G401 (cell line): ENCODE measurements at regions not wholly inside any gene's neighbourhood (a gene's known extent, or its start where the extent isn't known, plus 50 kb on each side); places are given as distances from the start of the nearest gene placed in this dataset.

Source experiments
- DNase-seq: peaks from one replicate; pipeline ENCODE4 v3.0.0-alpha.2; 2015; ENCODE audit warnings: low spot score
- in situ Hi-C: cut with HindIII; loops from 2 replicates; pipeline ENCODE4 v1.10.0; 2016; ENCODE audit warnings: low sequenced_read_pairs, mixed read lengths

DNA sequence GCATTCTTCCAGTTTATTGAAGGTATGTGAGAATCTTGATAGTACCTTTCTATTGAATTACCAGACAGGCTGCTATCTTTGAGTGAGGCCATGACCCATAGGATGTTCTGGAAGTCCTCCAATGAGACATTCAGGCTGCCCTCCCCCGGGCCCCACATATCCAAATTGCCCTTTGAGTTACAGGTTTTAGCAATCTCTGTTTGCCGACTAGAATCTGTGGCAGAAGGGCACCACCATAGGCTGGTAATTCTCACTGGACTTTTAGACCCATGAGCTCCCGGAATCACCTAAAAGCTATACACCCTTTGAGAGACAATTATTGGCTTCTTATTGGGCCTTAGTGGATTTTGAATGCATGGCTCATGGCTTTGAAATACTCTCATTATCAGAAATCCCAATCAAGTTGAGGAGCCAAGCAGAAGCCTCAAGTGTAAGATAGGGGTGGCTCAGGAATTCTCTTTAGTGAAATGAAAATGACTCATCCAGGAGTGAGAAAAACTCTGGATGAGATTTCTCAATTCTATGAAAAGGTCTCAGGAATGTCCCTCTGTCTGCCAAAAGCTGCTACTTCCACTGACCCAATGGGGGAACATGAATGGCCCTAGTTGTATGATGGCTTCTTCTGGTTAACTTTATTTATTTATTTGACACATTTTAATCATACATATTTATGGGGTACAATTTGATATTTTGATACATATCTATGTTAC, 172.1 kb upstream of the CSNK1A1L start:
- in situ Hi-C loops = no loop called here
- no peak for DNase-seq

DNA sequence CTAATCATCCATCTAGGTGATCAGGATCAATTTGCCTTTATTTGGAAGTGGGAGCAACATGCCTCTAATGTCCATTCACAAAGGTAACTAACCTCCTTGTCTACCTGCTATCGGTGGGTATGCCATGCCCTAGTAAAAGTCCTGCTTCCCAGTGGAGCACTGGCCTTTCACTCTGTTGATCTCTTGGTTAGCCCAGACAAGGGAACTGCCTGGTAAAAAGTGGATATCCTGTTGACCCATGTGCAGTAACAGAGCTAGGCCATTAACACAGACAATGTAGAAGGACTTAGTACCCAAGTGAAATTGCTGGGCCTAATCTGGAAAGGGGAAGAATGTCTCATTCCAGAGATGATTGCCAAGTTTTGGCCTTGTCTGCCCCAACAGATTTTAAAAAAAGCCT, 171.5 kb upstream of the CSNK1A1L start:
- DNase-seq = no peak
- in situ Hi-C loops = no loop called here

DNA sequence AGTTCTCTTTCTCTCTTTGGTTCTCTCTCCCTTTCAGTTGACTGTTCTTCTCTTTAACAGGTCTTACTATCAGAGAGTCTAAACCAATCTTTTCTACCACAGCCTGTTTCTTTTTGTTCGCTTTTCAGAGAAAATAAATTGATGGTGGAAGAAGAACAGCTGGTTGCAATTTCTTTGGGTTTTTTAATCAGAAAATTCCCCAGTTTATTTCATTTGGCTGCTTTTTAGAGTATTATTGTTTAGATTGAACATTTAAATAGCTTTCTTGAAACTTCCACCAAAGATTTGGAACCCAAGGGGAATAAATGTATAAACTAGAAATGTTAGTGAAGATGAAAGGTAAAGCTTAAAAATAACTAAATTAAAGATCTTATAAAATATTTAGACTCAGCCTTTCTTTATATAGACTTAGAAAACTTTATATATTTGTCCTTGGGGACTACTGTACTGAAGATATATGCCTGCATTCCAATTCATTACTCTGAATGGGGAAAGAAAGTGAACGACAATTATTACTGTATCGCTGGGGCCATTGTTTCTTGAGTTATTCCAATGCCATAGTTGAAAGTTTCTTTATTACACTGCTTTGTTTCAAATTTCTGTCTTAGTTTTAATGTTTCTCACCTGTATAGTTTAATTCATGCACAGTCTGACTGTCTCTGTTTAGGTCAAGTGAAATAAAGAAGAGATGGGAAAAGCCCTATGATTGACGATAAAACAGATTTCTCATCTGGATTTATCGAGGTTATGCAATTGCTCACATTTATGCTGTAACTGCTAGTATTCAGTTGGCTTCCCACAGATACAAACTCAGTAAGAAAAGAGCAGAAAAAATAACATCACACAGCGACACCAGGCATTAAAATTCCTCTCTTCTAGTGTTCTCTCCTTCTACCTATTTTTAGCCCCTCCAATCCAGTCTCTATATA, 169.4 kb upstream of the CSNK1A1L start:
- in situ Hi-C loops = no loop called here
- no peak for DNase-seq

DNA sequence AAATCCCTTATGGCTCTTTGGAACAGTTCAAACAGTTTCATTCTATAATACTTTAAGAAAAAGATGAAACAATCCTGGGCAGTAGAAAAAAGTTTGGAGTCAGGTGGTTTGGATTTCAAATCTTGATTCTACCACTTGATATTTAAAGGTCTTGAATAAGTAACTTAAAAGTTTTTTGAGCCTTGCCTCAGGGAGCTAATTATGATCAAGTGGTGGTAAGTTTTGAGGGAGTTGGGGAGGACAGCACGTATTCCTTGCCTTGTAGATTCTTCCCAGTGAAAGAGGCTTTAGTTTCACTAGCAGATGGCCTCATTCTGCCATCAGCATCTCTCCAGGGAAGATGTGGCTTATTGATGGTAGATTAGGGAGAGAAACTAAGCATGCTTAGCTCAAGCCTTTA, 168.4 kb upstream of the CSNK1A1L start:
- DNase-seq = no peak
- in situ Hi-C loops = no loop called here

DNA sequence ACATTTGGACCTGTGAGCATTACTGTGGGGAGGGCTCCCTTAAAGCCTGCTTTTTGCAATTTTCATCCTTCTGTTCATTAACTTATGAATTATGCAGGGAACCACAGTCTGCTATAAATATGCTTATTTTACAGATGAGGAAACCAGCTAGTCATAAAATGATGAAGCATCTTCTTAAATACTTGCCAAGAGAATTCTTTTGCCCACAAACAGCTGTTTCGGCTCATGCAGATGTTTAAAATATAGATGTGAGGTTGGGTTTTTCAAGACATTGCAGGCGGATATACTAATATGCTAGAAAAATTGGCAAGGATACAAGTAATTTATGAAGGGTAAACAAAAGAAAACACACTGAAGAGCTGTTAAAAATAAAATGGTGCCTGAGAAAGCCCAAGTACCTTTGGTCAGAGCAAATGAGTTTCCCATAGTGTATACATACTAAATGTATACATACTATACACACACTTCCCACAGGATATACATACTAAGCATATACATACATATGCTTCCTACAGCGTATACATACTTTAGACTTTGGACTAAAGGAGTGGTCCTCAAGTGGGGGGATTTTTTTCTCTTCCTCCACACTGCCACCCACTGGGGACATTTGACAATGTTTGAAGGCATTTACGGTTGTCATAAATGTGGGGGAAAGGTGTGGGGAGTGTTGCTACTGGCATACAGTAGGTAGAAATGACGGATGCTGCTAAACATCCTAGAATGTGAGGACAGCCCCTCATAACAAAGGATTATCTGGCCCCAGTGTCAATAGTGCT, 164.9 kb upstream of the CSNK1A1L start:
- in situ Hi-C loops = no loop called here
- no peak for DNase-seq

DNA sequence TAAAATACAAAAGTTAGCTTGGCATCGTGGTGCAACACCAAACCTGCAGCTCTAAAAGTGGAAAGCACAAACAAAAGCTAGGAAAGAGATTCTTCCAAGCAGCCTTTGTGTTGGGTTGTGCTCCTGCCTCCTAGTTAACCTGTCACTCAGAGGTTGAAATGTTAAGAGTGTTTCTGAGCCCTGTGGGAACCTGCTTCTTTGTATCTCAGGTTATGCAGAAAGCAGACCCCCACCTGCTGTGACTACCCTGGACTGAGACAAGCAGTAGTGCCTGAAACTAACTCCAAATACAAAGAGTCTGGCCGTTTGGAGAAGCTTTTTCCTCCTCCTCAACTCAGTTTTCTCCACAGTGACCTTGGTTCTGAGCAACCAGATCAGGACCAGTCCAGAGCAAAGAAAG, 158.4 kb upstream of the CSNK1A1L start:
- no peak for DNase-seq
- in situ Hi-C loops = no loop called here

DNA sequence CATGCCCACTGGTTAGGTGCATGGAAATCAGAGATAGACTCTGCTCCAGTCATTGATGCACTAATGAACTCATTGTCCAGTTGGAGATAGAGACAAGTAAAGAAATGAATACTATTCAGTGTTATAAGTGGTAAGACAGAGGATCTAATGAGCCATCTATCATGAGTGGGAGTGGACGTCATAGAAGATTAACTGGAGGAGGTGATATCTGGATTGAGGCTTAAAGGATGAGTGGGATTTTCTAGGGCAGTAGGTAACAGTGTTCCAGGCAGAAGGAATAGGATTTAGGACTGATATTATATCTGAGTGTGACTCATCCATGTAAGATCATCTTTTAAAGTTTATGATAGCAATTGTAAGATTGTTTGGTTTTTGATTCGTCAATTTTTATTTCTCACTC, 152.2 kb upstream of the CSNK1A1L start:
- in situ Hi-C loops = no loop called here
- DNase-seq = no peak

DNA sequence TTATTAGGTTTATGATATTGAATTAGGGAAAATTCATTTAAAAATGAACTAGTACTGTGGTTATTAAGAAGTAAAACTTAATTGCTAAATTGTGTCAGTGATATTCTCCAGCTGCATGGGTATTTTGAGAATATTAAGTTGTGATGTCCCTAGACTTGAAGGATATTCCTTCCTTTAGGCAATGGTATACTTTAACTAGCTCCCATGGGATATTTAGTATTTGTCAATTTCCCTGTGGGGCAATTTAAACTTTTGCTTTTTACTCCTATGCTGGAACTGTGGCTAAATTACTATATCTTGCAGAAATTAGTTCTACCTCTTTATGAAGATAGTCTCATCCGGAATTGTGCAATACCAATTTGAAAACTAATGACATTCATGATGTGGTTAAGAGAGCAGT, 151.6 kb upstream of the CSNK1A1L start:
- in situ Hi-C loops = no loop called here
- DNase-seq = no peak

DNA sequence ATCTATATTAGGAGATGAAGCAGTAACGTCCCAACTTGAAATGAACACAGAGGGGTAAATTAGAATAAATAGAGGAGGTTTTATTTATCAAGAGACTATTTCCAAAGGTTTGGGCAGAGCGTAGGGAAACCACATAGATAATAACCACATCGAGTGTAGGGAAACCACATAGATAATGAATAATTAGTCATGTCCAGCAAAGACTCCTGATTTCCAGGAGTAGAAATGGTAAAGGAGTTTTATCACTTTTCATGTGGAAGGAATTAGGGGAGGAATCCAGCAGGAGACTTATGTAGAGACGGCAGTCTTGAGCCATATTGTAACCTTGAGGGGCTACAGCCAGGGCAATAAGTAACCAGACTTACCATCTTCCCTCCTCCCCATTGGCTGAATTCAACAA, 136.3 kb upstream of the CSNK1A1L start:
- in situ Hi-C loops = no loop called here
- DNase-seq = no peak

DNA sequence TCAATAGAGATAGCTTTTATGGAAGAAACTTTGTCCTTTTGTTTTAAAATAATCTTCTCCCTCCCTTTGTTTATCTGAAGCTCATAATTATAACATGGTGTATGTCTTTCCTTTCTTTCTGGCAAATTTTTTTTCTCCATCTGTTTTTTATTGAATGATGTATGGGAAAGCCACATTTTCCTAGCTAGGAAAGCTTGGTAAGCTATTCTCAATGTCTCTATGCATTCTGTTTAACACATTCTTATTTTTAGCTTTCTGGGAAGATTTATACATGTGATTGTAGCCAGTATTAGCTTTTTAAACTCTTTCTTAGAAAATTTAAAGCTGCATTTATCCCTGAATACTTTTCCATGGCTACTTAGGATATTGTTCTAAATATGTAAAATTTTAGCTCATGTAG, 124.9 kb upstream of the CSNK1A1L start:
- in situ Hi-C loops = no loop called here

DNA sequence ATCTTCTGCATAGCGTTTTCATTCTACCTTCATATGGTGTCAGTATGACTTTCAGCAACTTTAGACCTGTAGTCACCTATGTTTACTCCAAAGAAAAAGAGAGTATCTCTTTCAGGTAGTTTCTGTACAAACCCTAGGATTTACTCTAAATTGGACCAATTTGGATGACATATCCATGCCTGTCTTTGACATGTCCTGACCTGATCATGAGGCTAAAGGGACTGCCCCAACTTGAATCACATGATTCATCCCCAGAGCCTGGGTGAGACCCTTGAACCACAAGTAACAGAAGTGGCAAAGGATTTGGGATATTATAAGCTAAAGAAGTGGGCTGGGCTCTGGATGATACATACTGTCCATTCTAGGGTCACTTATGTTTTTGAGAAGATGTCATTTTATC, 124.5 kb upstream of the CSNK1A1L start:
- in situ Hi-C loops = no loop called here
- DNase-seq = no peak

More for the DNA sequence above, 124.9 kb upstream of the CSNK1A1L start:
- DNase-seq = no peak

DNA sequence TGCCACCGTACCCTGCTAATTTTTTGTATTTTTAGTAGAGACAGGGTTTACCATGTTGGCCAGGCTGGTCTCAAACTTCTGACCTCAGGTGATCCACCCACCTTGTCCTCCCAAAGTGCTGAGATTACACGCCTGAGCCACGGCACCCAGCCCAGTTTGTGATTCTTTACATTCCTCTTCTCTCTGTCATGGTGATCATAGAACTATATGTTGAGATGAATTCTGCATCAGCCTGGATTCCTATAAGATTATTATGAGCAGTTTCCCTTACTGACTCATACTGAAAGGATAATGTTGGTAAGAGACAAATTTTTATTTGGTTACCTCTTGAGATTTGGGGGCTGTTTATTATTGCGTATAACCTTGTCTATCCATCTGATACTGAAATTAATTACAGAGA, 121.5 kb upstream of the CSNK1A1L start:
- DNase-seq = no peak
- in situ Hi-C loops = no loop called here

DNA sequence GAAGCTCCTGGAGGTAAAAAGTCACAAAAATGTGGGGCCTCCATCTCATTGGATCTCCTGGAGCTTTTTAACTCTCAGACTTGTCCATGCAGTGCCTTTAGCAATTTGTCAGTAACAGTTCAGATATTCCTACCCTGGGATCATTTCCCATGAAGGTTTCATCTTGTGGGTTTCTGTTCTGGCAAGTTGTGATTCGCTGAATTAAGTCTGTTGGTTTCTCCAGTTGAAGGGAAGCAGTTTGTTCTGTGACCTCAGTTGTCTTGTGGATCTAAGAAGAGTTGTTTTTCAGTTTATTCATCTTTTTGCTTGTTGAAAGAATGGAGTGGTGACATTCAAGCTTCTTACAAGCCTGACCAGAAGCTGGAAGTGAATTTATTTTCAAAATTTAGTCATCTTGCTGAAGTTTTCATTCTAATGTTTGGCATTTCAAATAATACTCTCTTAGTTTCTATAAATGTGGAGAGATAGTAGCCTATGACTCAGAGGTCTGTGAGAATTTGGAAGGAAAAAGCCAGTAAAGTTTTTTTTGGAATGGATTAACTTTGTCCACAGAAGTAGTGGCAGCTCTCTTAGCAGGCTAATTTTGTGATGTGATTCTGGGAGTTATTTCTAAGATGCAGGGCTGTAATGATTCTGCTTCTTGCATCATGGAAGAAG, 120.1 kb upstream of the CSNK1A1L start:
- in situ Hi-C loops = no loop called here
- no peak for DNase-seq

DNA sequence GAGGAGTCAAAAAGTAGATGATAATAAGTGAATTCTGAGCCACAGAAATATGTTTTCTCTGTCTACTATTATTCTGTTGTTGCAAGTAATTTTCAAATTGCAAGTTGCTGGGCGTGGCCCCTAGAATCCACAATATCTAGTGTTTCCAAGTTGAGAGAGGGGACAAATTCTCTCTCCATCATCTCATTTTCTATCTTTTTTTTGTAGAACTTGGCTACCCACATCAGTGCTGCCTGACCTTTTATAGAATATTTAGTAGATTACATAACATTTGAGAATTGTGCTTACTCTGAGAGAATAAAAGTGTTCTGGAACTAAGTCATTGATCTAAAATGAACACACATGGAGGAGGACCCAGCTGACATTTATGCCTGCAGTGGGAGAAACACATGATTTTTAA, 110.9 kb upstream of the CSNK1A1L start:
- in situ Hi-C loops = no loop called here
- no peak for DNase-seq

DNA sequence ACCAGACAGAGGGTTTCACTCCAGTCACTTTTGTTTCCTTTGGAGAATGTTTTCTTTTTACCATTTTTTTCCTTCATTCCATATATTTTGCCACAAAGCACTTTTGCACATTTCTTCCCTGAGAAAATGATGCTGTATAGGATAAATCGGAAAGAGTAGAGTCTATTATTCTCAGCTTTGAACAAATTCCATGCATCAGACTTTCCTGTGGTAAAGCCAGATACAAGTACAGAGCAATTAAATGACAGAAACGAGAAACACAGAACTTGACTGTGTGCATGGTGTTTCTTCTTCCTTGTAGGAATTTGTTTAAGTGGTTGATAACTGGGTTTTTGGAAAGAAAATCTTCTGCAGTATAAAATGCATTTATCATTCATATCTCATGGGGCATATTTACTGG, 107.4 kb upstream of the CSNK1A1L start:
- in situ Hi-C loops = no loop called here
- no peak for DNase-seq

DNA sequence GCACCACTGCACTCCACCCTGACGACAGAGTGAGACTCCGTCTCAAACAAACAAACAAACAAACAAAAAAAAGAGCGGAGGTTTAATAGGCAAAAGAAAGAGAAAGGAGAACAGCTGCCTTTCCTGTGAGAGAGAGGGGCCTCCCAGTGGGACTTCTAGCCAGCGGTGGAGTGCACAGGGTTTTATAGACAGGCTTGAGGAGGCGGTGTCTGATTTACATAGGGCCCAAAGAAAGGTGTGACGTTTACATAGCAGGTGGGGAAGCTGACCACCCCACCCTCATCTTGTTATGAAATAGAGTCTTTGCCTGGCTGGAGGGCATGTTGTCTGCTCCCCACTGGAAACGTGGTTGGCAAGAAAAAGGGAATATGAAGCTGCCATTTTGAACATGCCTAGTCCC, 106.0 kb upstream of the CSNK1A1L start:
- DNase-seq = no peak
- in situ Hi-C loops = no loop called here

DNA sequence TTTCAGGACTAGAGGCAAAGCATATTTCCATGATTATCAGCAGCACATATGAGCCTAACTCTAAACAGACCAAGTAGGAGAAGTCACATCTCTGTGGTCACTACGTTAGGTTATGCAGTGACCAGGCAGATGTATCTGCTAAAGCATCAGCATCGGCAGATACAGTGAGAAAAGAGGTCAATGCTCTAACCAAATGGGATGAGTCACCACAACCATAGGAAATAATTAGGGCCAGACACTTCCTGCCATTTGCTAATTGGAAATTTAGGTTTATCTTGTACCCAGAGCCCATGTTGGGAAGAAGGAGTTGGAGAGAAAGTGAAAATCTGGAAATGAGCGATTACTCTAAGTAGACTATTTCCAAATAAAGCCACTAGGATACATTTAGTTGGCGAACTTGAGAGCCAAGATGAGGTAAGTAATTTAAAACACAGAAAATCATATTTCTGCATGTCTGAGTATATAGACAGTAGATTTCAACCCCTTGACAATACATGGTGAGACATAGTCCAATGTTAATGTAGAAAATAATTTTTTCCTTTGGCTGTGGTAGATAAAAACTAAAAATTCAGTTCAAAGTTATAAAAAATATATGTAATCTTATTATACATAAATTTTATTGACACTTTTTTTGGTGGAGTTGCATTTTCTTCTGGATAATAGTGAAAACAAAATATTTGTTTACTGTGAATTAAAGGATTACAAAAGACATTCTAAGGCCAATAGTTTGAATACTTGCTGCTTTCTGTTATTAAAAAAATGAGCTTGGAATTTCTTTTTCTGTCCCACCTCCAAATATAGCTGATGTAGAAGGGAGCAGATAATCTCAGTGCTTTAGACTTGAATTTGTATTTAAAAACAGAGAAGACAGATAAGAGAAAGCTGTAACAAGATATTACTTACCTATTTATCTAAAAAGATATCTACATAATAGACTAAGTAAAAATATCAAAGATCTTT, 104.4 kb upstream of the CSNK1A1L start:
- DNase-seq = no peak
- in situ Hi-C loops = no loop called here

DNA sequence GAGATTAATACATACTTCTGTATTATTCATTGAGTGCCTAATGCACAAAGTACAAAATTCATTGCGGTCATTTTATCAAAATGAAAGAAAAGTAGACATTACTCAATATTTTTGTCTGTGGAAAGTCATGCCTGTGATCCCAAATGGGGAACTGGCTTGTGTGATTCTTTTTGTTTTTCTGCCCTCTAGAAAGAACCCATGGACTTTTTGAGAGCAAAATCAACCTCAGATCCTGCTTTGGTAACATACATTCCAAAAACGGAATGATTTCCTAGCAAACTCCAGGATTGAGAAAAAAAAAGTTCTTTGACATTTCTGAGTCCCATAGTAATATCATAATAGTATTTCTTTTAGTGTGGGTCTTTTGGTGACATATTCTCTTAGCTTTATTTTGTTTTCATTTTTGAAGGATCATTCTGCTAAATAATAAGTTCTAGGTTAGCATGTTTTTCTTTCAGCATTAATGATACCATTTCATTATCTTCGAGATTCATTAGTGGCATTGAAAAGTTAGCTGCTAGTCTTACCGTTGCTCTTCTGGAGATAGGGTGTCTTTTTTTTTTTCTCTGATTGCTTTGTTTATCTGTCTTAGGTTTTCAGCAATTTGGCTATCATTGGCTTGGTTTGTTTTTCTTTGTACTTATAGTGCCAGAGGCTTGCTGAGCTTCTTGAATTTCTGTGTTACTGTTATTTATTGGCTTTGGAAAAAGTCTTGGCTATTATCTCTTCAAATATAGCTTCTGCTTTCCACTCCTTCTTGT, 102.4 kb upstream of the CSNK1A1L start:
- DNase-seq = no peak
- in situ Hi-C loops = no loop called here
